ENCODE measurements at regions not wholly inside any gene's neighbourhood (a gene's known extent, or its start where the extent isn't known, plus 50 kb on each side); places are given as distances from the start of the nearest gene placed in this dataset.
"Not testable (repeated sequence)": the region's sequence is repeated elsewhere in the genome, so short reads cannot be mapped to it uniquely, and the experiment has no call there.

DNA sequence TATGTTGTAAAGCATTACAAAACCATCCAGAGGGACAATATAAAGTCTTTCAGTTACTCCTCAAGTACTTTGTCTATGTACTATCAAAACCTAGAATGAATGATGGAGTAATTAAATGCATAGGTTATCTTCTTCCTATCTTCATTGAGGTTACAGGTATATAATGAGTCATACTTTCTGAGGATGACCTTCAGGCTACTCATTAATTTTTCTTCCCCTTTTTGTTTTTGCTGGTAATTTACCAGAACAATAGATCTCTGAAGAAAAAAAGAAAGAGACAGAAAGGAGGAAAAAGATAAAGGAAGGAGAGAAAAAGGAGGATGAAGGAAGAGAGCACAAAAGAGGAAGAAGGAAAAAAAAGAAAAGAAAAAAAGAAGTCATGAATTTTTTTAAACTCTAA lies 398.4 kb downstream of the TBC1D32 start:
- H3K4me1 ChIP-seq = no peaks in the 10 kb centered on the region
- ATAC-seq (no peak), DNase-seq (no peak)
- intact Hi-C loops (cut with DNase I) = no loop called here
- no peaks in the 10 kb centered on the region for H3K9me3 ChIP-seq
- no peaks in the 10 kb centered on the region for H3K27me3 ChIP-seq
- H3K36me3 ChIP-seq (replicated peaks in 1 of 2; ENCODE audit: insufficient read depth in 1 of 2, low read depth in 2 of 2) = no peaks in the 10 kb centered on the region
- TF ChIP-seq POLR2A (IDR thresholded peaks at IDR 0.05) = no peak
- TF ChIP-seq, protein P1, sequence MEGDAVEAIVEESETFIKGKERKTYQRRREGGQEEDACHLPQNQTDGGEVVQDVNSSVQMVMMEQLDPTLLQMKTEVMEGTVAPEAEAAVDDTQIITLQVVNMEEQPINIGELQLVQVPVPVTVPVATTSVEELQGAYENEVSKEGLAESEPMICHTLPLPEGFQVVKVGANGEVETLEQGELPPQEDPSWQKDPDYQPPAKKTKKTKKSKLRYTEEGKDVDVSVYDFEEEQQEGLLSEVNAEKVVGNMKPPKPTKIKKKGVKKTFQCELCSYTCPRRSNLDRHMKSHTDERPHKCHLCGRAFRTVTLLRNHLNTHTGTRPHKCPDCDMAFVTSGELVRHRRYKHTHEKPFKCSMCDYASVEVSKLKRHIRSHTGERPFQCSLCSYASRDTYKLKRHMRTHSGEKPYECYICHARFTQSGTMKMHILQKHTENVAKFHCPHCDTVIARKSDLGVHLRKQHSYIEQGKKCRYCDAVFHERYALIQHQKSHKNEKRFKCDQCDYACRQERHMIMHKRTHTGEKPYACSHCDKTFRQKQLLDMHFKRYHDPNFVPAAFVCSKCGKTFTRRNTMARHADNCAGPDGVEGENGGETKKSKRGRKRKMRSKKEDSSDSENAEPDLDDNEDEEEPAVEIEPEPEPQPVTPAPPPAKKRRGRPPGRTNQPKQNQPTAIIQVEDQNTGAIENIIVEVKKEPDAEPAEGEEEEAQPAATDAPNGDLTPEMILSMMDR (IDR thresholded peaks at IDR 0.05) = no peak
- H3K27ac ChIP-seq = no peak overlapping the region
- no peak overlapping the region for H3K4me3 ChIP-seq

DNA sequence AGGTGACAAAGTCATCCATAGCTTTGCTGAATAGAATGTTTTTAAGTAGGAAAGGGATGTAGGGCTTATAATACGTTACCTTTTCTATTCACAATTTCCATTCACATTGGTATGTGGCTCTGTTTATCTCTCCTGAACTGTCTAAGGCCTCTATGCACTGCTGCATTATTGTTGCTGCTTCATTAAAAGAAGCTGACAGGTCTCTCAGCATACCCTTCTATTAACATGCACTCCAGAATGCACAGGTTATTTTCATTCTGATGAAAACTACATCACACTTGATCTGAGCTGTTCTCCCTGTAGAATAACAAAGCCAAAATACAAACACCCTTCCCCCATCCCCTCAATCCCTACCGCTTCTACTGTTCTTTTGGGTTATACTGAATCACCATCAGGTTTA lies 399.3 kb downstream of the TBC1D32 start:
- no peak for ATAC-seq
- no peak overlapping the region for H3K27ac ChIP-seq
- no peaks in the 10 kb centered on the region for H3K9me3 ChIP-seq
- H3K27me3 ChIP-seq = no peaks in the 10 kb centered on the region
- intact Hi-C loops (cut with DNase I) = no loop called here
- no peak overlapping the region for H3K4me3 ChIP-seq
- no peaks in the 10 kb centered on the region for H3K4me1 ChIP-seq
- WGBS, 2 donors = 72 to 84% methylated on average over 2 of the region's 2 CpGs
- TF ChIP-seq POLR2A (IDR thresholded peaks at IDR 0.05) = no peak
- TF ChIP-seq, protein P1 (IDR thresholded peaks at IDR 0.05) = no peak
- no peaks in the 10 kb centered on the region for H3K36me3 ChIP-seq (replicated peaks in 1 of 2; ENCODE audit: insufficient read depth in 1 of 2, low read depth in 2 of 2)
- no peak for DNase-seq

DNA sequence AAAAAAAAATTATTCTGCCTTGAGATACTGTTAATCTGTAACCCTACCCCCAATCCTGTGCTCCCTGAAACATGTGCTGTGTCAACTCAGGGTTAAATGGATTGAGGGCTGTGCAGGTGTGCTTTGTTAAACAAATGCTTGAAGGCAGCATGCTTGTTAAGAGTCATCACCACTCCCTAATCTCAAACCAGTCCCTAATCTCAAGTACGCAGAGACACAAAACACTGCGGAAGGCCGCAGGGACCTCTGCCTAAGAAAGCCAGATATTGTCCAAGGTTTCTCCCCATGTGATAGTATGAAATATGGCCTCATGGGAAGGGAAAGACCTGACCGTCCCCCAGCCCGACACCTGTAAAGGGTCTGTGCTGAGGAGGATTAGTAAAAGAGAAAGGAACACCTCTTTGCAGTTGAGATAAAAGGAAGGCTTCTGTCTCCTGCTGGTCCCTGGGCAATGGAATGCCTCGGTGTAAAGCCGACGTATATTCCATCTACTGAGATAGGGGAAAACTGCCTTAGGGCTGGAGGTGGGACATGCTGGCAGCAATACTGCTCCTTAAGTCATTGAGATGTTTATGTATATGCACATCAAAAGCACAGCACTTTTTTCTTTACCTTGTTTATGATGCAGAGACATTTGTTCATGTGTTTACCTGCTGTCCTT lies 402.6 kb downstream of the TBC1D32 start:
- H3K9me3 ChIP-seq; ATAC-seq; H3K36me3 ChIP-seq (replicated peaks in 1 of 2; ENCODE audit: insufficient read depth in 1 of 2, low read depth in 2 of 2); H3K27me3 ChIP-seq; H3K27ac ChIP-seq; intact Hi-C loops (cut with DNase I); H3K4me1 ChIP-seq; H3K4me3 ChIP-seq; DNase-seq: not testable (repeated sequence)
- 45 to 51% methylated on average over 8 of the region's 8 CpGs for WGBS, 2 donors

DNA sequence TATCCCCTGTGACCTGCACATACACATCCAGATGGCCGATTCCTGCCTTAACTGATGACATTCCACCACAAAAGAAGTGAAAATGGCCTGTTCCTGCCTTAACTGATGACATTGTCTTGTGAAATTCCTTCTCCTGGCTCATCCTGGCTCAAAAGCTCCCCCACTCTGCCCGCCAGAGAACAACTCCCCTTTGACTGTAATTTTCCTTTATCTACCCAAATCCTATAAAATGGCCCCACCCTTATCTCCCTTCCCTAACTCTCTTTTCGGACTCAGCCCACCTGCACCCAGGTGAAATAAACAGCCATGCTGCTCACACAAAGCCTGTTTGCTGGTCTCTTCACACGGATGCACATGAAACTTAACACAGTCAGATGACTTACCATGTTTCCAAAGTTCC lies 403.8 kb downstream of the TBC1D32 start:
- H3K27me3 ChIP-seq; H3K9me3 ChIP-seq; H3K36me3 ChIP-seq (replicated peaks in 1 of 2; ENCODE audit: insufficient read depth in 1 of 2, low read depth in 2 of 2); H3K4me1 ChIP-seq; DNase-seq; H3K4me3 ChIP-seq; intact Hi-C loops (cut with DNase I); ATAC-seq; H3K27ac ChIP-seq: not testable (repeated sequence)
- WGBS, 2 donors = 77 to 81% methylated on average over 4 of the region's 4 CpGs

DNA sequence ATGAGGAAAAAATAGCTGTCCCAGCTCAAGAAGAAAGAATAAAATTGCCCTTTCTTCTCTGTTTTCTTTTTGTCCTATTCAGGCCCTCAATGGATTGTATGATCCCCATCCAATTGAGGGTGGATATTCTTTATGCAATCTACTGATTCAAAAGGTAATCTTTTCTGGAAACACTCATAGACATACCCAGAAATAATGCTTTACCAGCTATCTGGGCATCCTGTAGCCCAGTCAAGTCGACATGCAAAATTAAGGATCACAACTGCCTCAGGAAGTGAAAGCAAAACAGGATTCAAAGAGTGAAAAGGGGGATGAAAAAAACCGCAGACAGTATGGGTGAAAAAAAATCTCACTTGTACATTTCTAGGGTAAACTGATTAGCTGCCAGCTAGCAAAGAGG lies 410.1 kb downstream of the TBC1D32 start:
- no peaks in the 10 kb centered on the region for H3K27me3 ChIP-seq
- DNase-seq (no peak), ATAC-seq (no peak)
- H3K4me3 ChIP-seq = no peak overlapping the region
- TF ChIP-seq, protein P1 (IDR thresholded peaks at IDR 0.05) = no peak
- TF ChIP-seq POLR2A (IDR thresholded peaks at IDR 0.05) = no peak
- WGBS, 2 donors = 60 to 68% methylated on average over 2 of the region's 2 CpGs
- no peak overlapping the region for H3K27ac ChIP-seq
- no peaks in the 10 kb centered on the region for H3K36me3 ChIP-seq (replicated peaks in 1 of 2; ENCODE audit: insufficient read depth in 1 of 2, low read depth in 2 of 2)
- no peaks in the 10 kb centered on the region for H3K4me1 ChIP-seq
- H3K9me3 ChIP-seq = no peaks in the 10 kb centered on the region
- intact Hi-C loops (cut with DNase I) = no loop called here

DNA sequence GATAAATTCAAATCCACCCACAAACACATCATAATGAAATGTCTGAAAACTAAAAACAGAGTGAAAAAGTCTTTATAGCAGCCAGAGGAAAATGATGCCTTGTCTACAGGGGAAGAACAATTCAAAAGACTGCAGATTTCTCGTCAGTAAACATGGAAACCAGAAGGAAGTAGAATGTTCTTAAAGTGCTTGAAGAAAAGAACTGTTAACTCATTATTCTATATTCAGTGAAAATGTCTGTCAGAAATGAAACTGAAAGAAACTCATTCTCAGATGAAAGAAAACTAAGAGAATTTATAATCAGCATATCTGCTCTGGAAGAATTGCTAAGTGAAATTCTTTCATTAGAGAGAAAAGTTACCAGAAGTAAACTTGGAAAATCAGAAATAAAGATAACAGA lies 416.1 kb downstream of the TBC1D32 start:
- 0 to 86% methylated on average over 1 of the region's 1 CpG for WGBS, 2 donors
- intact Hi-C loops (cut with DNase I) = no loop called here
- no peak for DNase-seq
- Histone ChIP-seq H3K36me3 (replicated peaks in 1 of 2; ENCODE audit: insufficient read depth in 1 of 2, low read depth in 2 of 2) (no peaks in the 10 kb centered on the region), H3K9me3 (no peaks in the 10 kb centered on the region), H3K4me3 (no peak overlapping the region), H3K27ac (no peak overlapping the region), H3K4me1 (no peaks in the 10 kb centered on the region), H3K27me3 (no peaks in the 10 kb centered on the region)
- ATAC-seq = no peak
- TF ChIP-seq, protein P1 (IDR thresholded peaks at IDR 0.05) = no peak
- no peak for TF ChIP-seq POLR2A (IDR thresholded peaks at IDR 0.05)

Measured in body of pancreas (tissue), 4 donors.